HFFc6 (cell line): ENCODE measurements at regions not wholly inside any gene's neighbourhood (a gene's known extent, or its start where the extent isn't known, plus 50 kb on each side); places are given as distances from the start of the nearest gene placed in this dataset.

ENCODE experiments used
- DNase-seq: peaks from one replicate; pipeline ENCODE4 v3.0.0-alpha.2; 2018
- H3K27ac Mint-ChIP-seq: 2 replicates; pipeline ENCODE4 v1.8.0; 2020; ENCODE audit warnings: mild to moderate bottlenecking, mixed read lengths
- H3K27me3 Mint-ChIP-seq: 2 replicates; pipeline ENCODE4 v1.8.0; 2021; ENCODE audit warnings: mild to moderate bottlenecking, moderate library complexity, mixed read lengths; ENCODE audit not compliant: insufficient read depth
- H3K36me3 Mint-ChIP-seq: 2 replicates; pipeline ENCODE4 v1.8.0; 2021; ENCODE audit warnings: low read depth, mixed read lengths
- H3K4me1 Mint-ChIP-seq: 2 replicates; pipeline ENCODE4 v1.8.0; 2020; ENCODE audit warnings: low read depth, mixed read lengths
- H3K4me3 Mint-ChIP-seq: 2 replicates; pipeline ENCODE4 v1.8.0; 2020; ENCODE audit warnings: mild to moderate bottlenecking, moderate library complexity, mixed read lengths
- H3K9me3 Mint-ChIP-seq: 2 replicates; pipeline ENCODE4 v1.8.0; 2020; ENCODE audit warnings: mild to moderate bottlenecking, mixed read lengths
- TF ChIP-seq, protein P1 (sequence below): fragments of 200-600 bp; sonication (generic); IDR thresholded peaks from 2 replicates; pipeline ENCODE4 v1.5.0; 2021; ENCODE audit warnings: antibody characterized with exemption, mild to moderate bottlenecking

DNA sequence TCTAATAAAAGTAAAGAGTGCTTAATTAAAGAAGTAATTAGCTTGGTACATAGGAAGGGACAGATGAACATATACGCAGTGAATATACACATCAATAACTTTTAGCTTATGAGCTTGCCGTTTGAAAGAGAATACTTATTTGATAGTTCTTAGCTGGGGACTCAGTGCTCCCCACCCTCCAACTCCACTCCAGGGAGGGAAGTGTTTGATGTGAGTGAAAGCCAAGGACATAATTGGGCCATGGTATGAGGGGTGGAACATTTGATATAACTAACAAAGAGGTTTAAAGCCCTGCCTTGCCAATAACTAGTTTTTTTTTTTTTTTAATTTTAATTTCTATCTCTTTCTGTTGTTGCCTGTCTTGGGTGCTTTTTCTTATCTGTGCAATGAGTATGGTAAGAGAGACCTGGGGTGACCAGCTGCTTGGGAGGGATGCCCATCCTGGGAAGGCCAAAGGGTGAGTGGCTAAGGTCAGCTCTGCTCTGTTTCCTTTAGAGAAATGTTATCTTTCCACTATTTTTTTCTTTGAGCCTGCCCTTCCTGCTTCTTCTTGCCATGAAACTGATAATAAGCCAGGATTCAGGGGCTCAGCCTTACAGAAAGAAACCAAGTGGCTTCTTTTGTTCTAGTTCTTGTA, 132.8 kb upstream of the CPSF6 start:
- no peak overlapping the region for H3K4me3 Mint-ChIP-seq
- no peak overlapping the region for H3K27ac Mint-ChIP-seq
- H3K9me3 Mint-ChIP-seq: no peaks in the 10 kb centered on the region
- H3K36me3 Mint-ChIP-seq: no peaks in the 10 kb centered on the region
- no peak for DNase-seq
- peaks cover 1% of the 10 kb centered on the region; the same call in 1 of the 2 replicates for H3K4me1 Mint-ChIP-seq
- peaks cover 28% of the 10 kb centered on the region for H3K27me3 Mint-ChIP-seq
- TF ChIP-seq, protein P1, sequence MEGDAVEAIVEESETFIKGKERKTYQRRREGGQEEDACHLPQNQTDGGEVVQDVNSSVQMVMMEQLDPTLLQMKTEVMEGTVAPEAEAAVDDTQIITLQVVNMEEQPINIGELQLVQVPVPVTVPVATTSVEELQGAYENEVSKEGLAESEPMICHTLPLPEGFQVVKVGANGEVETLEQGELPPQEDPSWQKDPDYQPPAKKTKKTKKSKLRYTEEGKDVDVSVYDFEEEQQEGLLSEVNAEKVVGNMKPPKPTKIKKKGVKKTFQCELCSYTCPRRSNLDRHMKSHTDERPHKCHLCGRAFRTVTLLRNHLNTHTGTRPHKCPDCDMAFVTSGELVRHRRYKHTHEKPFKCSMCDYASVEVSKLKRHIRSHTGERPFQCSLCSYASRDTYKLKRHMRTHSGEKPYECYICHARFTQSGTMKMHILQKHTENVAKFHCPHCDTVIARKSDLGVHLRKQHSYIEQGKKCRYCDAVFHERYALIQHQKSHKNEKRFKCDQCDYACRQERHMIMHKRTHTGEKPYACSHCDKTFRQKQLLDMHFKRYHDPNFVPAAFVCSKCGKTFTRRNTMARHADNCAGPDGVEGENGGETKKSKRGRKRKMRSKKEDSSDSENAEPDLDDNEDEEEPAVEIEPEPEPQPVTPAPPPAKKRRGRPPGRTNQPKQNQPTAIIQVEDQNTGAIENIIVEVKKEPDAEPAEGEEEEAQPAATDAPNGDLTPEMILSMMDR: no peak

DNA sequence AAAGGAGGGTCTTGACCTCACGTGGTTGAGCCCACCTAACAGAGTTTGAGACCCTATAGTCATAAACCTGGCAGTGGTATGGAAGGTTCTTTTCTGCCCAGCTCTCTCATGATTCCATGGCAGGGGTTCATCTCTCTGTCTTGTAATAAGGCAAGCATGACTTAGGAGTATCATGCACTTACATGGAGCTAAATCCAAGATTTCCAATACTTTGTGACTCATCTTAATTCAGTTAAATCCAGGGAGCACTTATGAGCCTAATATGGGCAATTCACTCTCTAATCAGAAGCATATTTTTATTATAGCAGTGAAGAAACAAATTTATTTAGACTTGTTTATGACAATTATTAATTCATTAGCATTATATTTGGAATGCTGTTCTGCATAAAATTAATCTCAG, 131.8 kb upstream of the CPSF6 start:
- TF ChIP-seq, protein P1: no peak
- Mint-ChIP-seq H3K27ac (no peak overlapping the region), H3K36me3 (no peaks in the 10 kb centered on the region), H3K9me3 (no peaks in the 10 kb centered on the region), H3K27me3 (peaks cover 28% of the 10 kb centered on the region), H3K4me1 (no peaks in the 10 kb centered on the region), H3K4me3 (no peak overlapping the region)
- DNase-seq: no peak

DNA sequence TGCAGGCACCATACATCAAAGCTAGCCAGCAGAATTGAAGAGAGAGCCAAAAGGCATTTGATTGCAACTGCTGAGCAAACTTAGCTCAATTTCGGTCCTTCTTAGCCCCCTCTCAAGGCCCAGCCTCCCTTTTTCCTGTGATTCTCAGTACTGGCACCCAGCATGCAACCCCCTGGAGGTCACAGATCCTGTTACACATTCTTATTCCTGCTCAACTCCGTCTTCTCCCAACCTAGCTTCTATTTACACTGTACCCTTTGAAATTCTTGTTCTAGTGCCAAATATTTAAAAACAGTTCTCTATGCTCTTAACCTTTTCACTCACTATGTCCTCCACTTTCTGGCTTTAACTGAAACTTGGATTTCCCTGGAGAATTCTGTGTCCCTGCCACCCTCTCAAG, 131.3 kb upstream of the CPSF6 start:
- no peak for DNase-seq
- H3K27ac Mint-ChIP-seq: no peak overlapping the region
- TF ChIP-seq, protein P1: no peak

DNA sequence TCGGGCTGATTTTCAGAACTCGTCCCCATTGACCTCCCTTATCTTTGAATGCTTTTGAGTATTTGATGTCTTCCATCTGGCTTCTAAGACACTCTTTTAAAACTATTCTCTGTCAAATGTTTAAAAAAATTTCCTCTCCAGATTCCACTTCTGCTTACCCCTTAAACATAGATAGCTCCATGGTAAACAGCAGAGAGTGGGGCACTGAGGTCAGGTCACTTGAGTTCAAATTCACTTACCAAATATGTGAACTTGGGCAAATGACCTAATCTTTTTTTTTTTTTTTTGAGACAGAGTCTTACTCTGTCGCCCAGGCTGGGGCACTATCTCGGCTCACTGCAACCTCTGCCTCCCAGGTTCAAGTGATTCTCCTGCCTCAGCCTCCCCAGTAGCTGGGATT, 126.8 kb upstream of the CPSF6 start:
- H3K4me3 Mint-ChIP-seq: no peak overlapping the region
- H3K4me1 Mint-ChIP-seq: no peaks in the 10 kb centered on the region
- H3K27me3 Mint-ChIP-seq: peaks cover 26% of the 10 kb centered on the region
- H3K36me3 Mint-ChIP-seq: no peaks in the 10 kb centered on the region
- no peaks in the 10 kb centered on the region for H3K9me3 Mint-ChIP-seq
- no peak for DNase-seq
- TF ChIP-seq, protein P1: no peak
- H3K27ac Mint-ChIP-seq: no peak overlapping the region

More for the DNA sequence above, 131.3 kb upstream of the CPSF6 start:
- H3K4me1 Mint-ChIP-seq: no peaks in the 10 kb centered on the region
- H3K36me3 Mint-ChIP-seq: no peaks in the 10 kb centered on the region
- no peak overlapping the region for H3K4me3 Mint-ChIP-seq
- H3K9me3 Mint-ChIP-seq: no peaks in the 10 kb centered on the region
- peaks cover 24% of the 10 kb centered on the region for H3K27me3 Mint-ChIP-seq

DNA sequence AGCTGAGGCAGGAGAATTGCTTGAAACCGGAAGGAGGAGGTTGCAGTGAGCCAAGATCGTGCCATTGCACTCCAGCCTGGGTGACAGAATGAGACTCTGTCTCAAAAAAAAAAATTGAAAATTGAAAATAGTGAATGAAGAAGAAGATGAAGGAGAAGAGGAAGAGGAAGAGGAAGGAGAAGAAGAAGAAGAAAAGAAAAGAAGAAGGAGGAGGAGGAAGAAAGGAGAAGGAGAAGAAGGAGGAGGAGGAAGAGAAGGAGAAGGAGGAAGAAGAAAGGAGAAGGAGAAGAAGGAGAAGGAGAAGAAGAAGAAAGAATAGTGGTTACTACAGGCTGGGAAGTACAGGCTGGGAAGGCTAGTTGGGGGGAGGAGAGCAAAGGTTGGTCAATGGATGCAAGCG, 124.3 kb upstream of the CPSF6 start:
- H3K27ac Mint-ChIP-seq: no peak overlapping the region
- TF ChIP-seq, protein P1: no peak
- peaks cover 10% of the 10 kb centered on the region for H3K27me3 Mint-ChIP-seq
- no peaks in the 10 kb centered on the region for H3K36me3 Mint-ChIP-seq
- H3K4me1 Mint-ChIP-seq: no peaks in the 10 kb centered on the region
- H3K4me3 Mint-ChIP-seq: no peak overlapping the region
- DNase-seq: no peak
- no peaks in the 10 kb centered on the region for H3K9me3 Mint-ChIP-seq

DNA sequence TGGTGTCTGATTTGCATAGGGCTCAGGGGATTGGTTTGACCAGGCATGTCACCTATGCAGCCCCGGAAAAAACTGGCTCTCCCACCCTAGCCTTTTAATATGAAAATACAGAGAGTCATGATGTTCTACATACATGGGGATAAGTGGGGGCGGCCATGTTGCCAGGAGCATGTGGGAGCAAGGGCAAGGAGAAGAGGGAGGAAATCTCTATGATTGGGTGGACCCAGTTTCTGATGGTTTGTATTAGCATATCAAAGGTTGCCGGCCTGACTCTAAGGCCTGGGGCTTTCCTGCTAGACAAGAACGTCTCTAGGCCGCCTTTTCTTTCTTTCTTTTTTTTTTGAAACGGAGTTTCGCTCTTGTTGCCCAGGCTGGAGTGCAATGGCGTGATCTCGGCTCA, 123.4 kb upstream of the CPSF6 start:
- TF ChIP-seq, protein P1: no peak
- DNase-seq: no peak
- H3K9me3 Mint-ChIP-seq: no peaks in the 10 kb centered on the region
- H3K4me1 Mint-ChIP-seq: no peaks in the 10 kb centered on the region
- H3K4me3 Mint-ChIP-seq: no peak overlapping the region
- H3K27me3 Mint-ChIP-seq: peaks cover 9% of the 10 kb centered on the region
- no peaks in the 10 kb centered on the region for H3K36me3 Mint-ChIP-seq
- no peak overlapping the region for H3K27ac Mint-ChIP-seq
